ENCODE measurements at regions not wholly inside any gene's neighbourhood (a gene's known extent, or its start where the extent isn't known, plus 50 kb on each side); places are given as distances from the start of the nearest gene placed in this dataset.
"Not testable (repeated sequence)": the region's sequence is repeated elsewhere in the genome, so short reads cannot be mapped to it uniquely, and the experiment has no call there.

- no peak for DNase-seq
These were observed 405.0 kb downstream of the RAP2B start for GRCh38 chr3:153567011-153567410.

- DNase-seq: no peak
These were observed 405.5 kb downstream of the RAP2B start for GRCh38 chr3:153567556-153567955.

GRCh38 chr3:153570481-153570880 is 408.5 kb downstream of the RAP2B start:
- DNase-seq: not testable (repeated sequence)

GRCh38 chr3:153572165-153572564 is 410.1 kb downstream of the RAP2B start:
- no peak for DNase-seq

GRCh38 chr3:153572654-153573053 is 410.6 kb downstream of the RAP2B start:
- no peak for DNase-seq

GRCh38 chr3:153573481-153573880 is 411.5 kb downstream of the RAP2B start:
- no peak for DNase-seq

- DNase-seq: no peak
These were observed 412.4 kb downstream of the RAP2B start for GRCh38 chr3:153574445-153574844.

GRCh38 chr3:153577059-153577736 is 415.2 kb downstream of the RAP2B start:
- DNase-seq: no peak

GRCh38 chr3:153578046-153578445 is 416.0 kb downstream of the RAP2B start:
- DNase-seq: no peak

GRCh38 chr3:153590051-153590450 is 428.0 kb downstream of the RAP2B start:
- DNase-seq: no peak

GRCh38 chr3:153591561-153592245 is 429.7 kb downstream of the RAP2B start:
- no peak for DNase-seq

- peak; percentile 47 for DNase-seq
These were observed 433.3 kb downstream of the RAP2B start for GRCh38 chr3:153595186-153595815.

- no peak for DNase-seq
These were observed 434.4 kb downstream of the RAP2B start for GRCh38 chr3:153596401-153596800.

GRCh38 chr3:153599685-153600084 is 437.7 kb downstream of the RAP2B start:
- no peak for DNase-seq

- DNase-seq: no peak
These were observed 438.9 kb downstream of the RAP2B start for GRCh38 chr3:153600896-153601295.

- no peak for DNase-seq
These were observed 439.4 kb downstream of the RAP2B start for GRCh38 chr3:153601374-153601853.

GRCh38 chr3:153602801-153603200 is 440.8 kb downstream of the RAP2B start:
- no peak for DNase-seq

GRCh38 chr3:153614140-153614539 is 452.1 kb downstream of the RAP2B start:
- DNase-seq: no peak

- no peak for DNase-seq
These were observed 452.5 kb downstream of the RAP2B start for GRCh38 chr3:153614563-153614962.

- DNase-seq: peak; percentile 28
These were observed 453.8 kb downstream of the RAP2B start for GRCh38 chr3:153615863-153616262.

GRCh38 chr3:153617463-153617862 is 455.4 kb downstream of the RAP2B start:
- DNase-seq: no peak

GRCh38 chr3:153618176-153618575 is 456.1 kb downstream of the RAP2B start:
- no peak for DNase-seq

GRCh38 chr3:153619268-153619667 is 457.2 kb downstream of the RAP2B start:
- peak; percentile 56 for DNase-seq

GRCh38 chr3:153621953-153622352 is 459.9 kb downstream of the RAP2B start:
- DNase-seq: no peak

Data from COR-L47 (cell line).